ENCODE measurements at regions not wholly inside any gene's neighbourhood (a gene's known extent, or its start where the extent isn't known, plus 50 kb on each side); places are given as distances from the start of the nearest gene placed in this dataset.

DNA sequence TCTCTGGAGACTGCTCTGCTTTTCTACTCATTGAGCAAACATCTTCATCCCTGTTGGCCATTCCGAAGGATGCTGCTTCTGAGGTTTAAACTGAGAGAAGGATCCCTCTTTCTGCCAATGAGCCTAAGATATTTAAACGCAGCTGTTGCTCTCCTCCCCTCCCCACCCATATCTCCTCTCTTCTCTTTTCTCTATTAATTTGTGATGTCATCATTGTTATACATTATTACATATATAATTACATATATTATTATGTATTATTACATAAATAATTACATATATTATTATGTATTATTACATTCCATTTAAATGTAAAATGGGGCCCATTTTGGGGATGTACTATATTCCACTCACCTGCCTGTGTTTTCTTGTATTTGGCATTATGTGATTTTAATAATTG is 82.7 kb upstream of the JUN start:
- H3K27me3 Mint-ChIP-seq (ENCODE audit: insufficient read depth), result peaks cover 2% of the 10 kb centered on the region
- no peak overlapping the region for H3K27ac Mint-ChIP-seq
- Histone ChIP-seq H3K27ac (ENCODE audit: low read depth, low read length) (no peak overlapping the region), H3K4me3 (ENCODE audit: low read length) (no peak overlapping the region), H3K27me3 (ENCODE audit: control insufficient read depth, insufficient read depth, low read length, poor library complexity, severe bottlenecking) (no peaks in the 10 kb centered on the region), H3K36me3 (ENCODE audit: control insufficient read depth, insufficient read depth, low read length) (no peaks in the 10 kb centered on the region), H3K9ac (ENCODE audit: extremely low read depth, low read length, poor library complexity, severe bottlenecking) (no peak overlapping the region), H3K4me1 (ENCODE audit: control insufficient read depth, insufficient read depth, low read length) (peaks cover 12% of the 10 kb centered on the region), H3K9me3 (ENCODE audit: control insufficient read depth, low read length) (no peaks in the 10 kb centered on the region)
- no peak overlapping the region for H3K4me3 Mint-ChIP-seq
- TF ChIP-seq CTCF (conservative IDR thresholded peaks at IDR 0.05), result no peak
- peaks cover 19% of the 10 kb centered on the region for H3K4me1 Mint-ChIP-seq
- no peaks in the 10 kb centered on the region for H3K36me3 Mint-ChIP-seq (ENCODE audit: low read depth)
- DNase-seq, result no peak
- no peaks in the 10 kb centered on the region for H3K9me3 Mint-ChIP-seq
- WGBS, 2 experiments (ENCODE audit: insufficient coverage in 1 of 2, insufficient read length in 1 of 2), result 98 to 100% methylated on average over 1 to 2 of the region's 2 CpGs

DNA sequence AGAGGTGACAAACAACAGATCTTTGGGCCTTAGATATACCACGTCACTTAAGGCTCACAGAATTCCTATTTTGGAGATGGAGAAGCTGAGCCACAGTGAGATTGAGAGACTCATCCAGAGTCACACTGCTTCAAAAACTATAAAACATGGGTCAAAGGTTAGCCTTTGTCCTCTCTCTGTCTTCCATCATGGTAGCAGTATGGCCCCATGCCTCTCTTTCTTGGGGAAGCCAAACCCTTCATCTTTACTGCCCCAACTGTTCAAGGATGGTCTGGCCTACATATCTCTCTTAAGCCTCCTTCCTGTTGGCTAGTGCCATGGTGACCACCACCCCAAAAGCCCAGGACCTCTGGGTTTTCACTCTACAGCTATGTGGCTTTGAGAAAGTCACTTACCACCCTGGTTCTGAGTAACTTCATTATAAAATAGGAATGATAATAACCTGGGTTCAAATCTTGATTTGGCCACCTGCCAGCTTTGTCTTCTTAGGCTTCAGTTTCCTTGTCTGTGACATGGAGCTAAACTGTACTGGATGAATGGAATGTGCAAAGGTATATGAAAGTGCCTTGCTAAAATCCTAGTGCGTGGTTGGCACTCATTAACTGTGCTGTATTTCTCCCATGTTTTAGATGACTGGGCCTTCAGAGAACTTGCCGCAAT is 85.9 kb upstream of the JUN start:
- no peaks in the 10 kb centered on the region for H3K9me3 ChIP-seq (ENCODE audit: control insufficient read depth, low read length)
- H3K36me3 ChIP-seq (ENCODE audit: control insufficient read depth, insufficient read depth, low read length), result no peaks in the 10 kb centered on the region
- WGBS, 2 experiments (ENCODE audit: insufficient coverage in 1 of 2, insufficient read length in 1 of 2), result 83 to 100% methylated on average over 1 to 3 of the region's 3 CpGs
- H3K9ac ChIP-seq (ENCODE audit: extremely low read depth, low read length, poor library complexity, severe bottlenecking), result peak overlapping the region; percentile 13
- no peaks in the 10 kb centered on the region for H3K9me3 Mint-ChIP-seq
- H3K27ac ChIP-seq (ENCODE audit: low read depth, low read length), result no peak overlapping the region
- no peak overlapping the region for H3K4me3 ChIP-seq (ENCODE audit: low read length)
- peaks cover 9% of the 10 kb centered on the region for H3K4me1 ChIP-seq (ENCODE audit: control insufficient read depth, insufficient read depth, low read length)
- no peak overlapping the region for H3K27ac Mint-ChIP-seq
- DNase-seq, result no peak
- H3K4me3 Mint-ChIP-seq, result no peak overlapping the region
- peaks cover 13% of the 10 kb centered on the region for H3K4me1 Mint-ChIP-seq
- H3K27me3 Mint-ChIP-seq (ENCODE audit: insufficient read depth), result peaks cover 4% of the 10 kb centered on the region
- TF ChIP-seq CTCF (conservative IDR thresholded peaks at IDR 0.05), result no peak
- no peaks in the 10 kb centered on the region for H3K36me3 Mint-ChIP-seq (ENCODE audit: low read depth)
- no peaks in the 10 kb centered on the region for H3K27me3 ChIP-seq (ENCODE audit: control insufficient read depth, insufficient read depth, low read length, poor library complexity, severe bottlenecking)

GRCh38 chr1:58870298-58870676 is 86.4 kb upstream of the JUN start:
- Histone ChIP-seq H3K27ac (ENCODE audit: low read depth, low read length) (no peak overlapping the region), H3K9ac (ENCODE audit: extremely low read depth, low read length, poor library complexity, severe bottlenecking) (peak overlapping the region; percentile 13), H3K27me3 (ENCODE audit: control insufficient read depth, insufficient read depth, low read length, poor library complexity, severe bottlenecking) (no peaks in the 10 kb centered on the region), H3K4me3 (ENCODE audit: low read length) (no peak overlapping the region), H3K4me1 (ENCODE audit: control insufficient read depth, insufficient read depth, low read length) (peaks cover 14% of the 10 kb centered on the region), H3K9me3 (ENCODE audit: control insufficient read depth, low read length) (no peaks in the 10 kb centered on the region), H3K36me3 (ENCODE audit: control insufficient read depth, insufficient read depth, low read length) (no peaks in the 10 kb centered on the region)
- H3K4me1 Mint-ChIP-seq, result peaks cover 18% of the 10 kb centered on the region
- H3K9me3 Mint-ChIP-seq, result no peaks in the 10 kb centered on the region
- no peak overlapping the region for H3K27ac Mint-ChIP-seq
- 72% methylated on average over 2 of the region's 2 CpGs; no CpG with 5 or more reads in 1 of the 2 experiments for WGBS, 2 experiments (ENCODE audit: insufficient coverage in 1 of 2, insufficient read length in 1 of 2)
- H3K27me3 Mint-ChIP-seq (ENCODE audit: insufficient read depth), result peaks cover 4% of the 10 kb centered on the region
- no peak overlapping the region for H3K4me3 Mint-ChIP-seq
- no peaks in the 10 kb centered on the region for H3K36me3 Mint-ChIP-seq (ENCODE audit: low read depth)
- no peak for TF ChIP-seq CTCF (conservative IDR thresholded peaks at IDR 0.05)
- no peak for DNase-seq

Data from endodermal cell (in vitro differentiated cells).